Adrenal gland (tissue), 9 donors: ENCODE measurements at regions not wholly inside any gene's neighbourhood (a gene's known extent, or its start where the extent isn't known, plus 50 kb on each side); places are given as distances from the start of the nearest gene placed in this dataset.

Experiments
- DNase-seq, 7 donors: peaks; one replicate each; pipeline ENCODE4 v3.0.0-alpha.2; 2019 to 2020
- H3K27ac ChIP-seq, 5 donors: fragments of 200-600 bp; sonication (generic) in 4 of 5; 1 replicate in 3 of 5; 2 replicates in 2 of 5; pipeline versions ENCODE4 v1.5.1 to v1.8.0; 2016 to 2020; ENCODE audit warnings: mild to moderate bottlenecking in 1 of 5
- H3K27me3 ChIP-seq: fragments of 200-600 bp; 2 replicates; pipeline ENCODE4 v1.8.0; 2021
- H3K36me3 ChIP-seq, 2 donors: fragments of 200-600 bp; replicated peaks in 1 of 2; 1 replicate in 1 of 2; 2 replicates in 1 of 2; pipeline versions ENCODE4 v1.5.1 to v1.8.0; 2018 to 2022
- H3K4me1 ChIP-seq, 2 donors: fragments of 200-600 bp; replicated peaks in 1 of 2; 1 replicate in 1 of 2; 2 replicates in 1 of 2; pipeline versions ENCODE4 v1.5.1 to v1.8.0; 2018 to 2021
- H3K4me3 ChIP-seq, 4 donors: fragments of 200-600 bp; sonication (generic) in 3 of 4; one replicate each; pipeline ENCODE4 v1.5.1; 2016 to 2018
- H3K9me3 ChIP-seq, 3 donors: fragments of 200-600 bp; sonication (generic) in 1 of 3; replicated peaks in 1 of 3; 1 replicate in 2 of 3; 2 replicates in 1 of 3; pipeline versions ENCODE4 v1.5.1 to v1.8.0; 2016 to 2021
- POLR2A ChIP-seq, 2 donors: fragments of 450-650 bp; IDR thresholded peaks; one replicate each; pipeline ENCODE4 v1.6.1; 2017; ENCODE audit warnings: antibody characterized with exemption in 2 of 2, mild to moderate bottlenecking in 2 of 2, moderate library complexity in 1 of 2
- WGBS, 4 donors: extraction: QIAGEN DNeasy Blood & Tissue Kit in 2 of 4; methylation state at CpG; one replicate each; pipeline versions ENCODE4 v1.1.5 to v1.1.7; 2013 to 2017; 5-methylcytosine and 5-hydroxymethylcytosine counted together
- intact Hi-C, 2 donors: fragments of 100-400 bp; cut with DNase I; formaldehyde crosslinking; loops; one replicate each; pipeline versions ENCODE4 v1.14.1 to v1.15.0; 2022 to 2023
- TF ChIP-seq, protein P1 (sequence below), 6 experiments: fragments of 450-650 bp in 4 of 6; fragments of 200-600 bp in 2 of 6; sonication (generic) in 1 of 6; IDR thresholded peaks; 1 replicate in 5 of 6; 2 replicates in 1 of 6; pipeline versions ENCODE4 v1.5.1 to v1.8.0; 2016 to 2021; ENCODE audit warnings: antibody characterized with exemption in 6 of 6, mild to moderate bottlenecking in 2 of 6, moderate library complexity in 1 of 6
- donor health status: healthy with polysubstance abuse.
- donor health status: Bipolar disorder and iron deficiency.
- donor health status: DM: yes; HTN: yes; CAD: no.
- donor health status: DM: no; HTN: no; CAD: no.
- donor health status: DM: no; HTN: no; CAD: no.

DNA sequence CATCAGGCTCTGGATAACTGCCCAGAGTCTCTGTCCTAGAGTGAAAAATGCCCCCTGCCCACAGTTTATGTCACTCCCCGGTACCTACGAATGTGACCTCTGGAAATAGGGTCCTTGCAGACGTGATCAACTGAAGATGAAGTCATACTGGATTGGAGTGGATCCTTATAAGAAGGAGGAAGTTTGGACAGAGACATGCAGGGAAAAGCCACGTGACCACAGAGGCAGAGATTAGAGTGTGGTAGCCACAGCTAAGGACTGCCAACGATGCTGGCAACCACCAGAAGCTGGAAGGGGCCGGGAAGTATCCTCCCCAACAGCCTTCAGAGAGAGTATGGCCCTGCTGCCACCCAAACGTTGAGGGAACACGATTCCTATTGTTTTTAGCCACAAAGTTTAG, 101.2 kb upstream of the NCOR2 start:
- H3K4me3 ChIP-seq: no peak overlapping the region
- no peaks in the 10 kb centered on the region for H3K36me3 ChIP-seq
- peak in 1 of 7 donors; percentile 34 for DNase-seq
- H3K9me3 ChIP-seq: peaks cover 0 to 7% (median 0%) of the 10 kb centered on the region in 3 donors
- WGBS, 4 donors: 61 to 67% (median 64%) methylated on average over 8 of the region's 8 CpGs
- peak overlapping the region in 1 of 5 donors; percentile 35 for H3K27ac ChIP-seq
- intact Hi-C loops: no loop called here
- TF ChIP-seq, protein P1, sequence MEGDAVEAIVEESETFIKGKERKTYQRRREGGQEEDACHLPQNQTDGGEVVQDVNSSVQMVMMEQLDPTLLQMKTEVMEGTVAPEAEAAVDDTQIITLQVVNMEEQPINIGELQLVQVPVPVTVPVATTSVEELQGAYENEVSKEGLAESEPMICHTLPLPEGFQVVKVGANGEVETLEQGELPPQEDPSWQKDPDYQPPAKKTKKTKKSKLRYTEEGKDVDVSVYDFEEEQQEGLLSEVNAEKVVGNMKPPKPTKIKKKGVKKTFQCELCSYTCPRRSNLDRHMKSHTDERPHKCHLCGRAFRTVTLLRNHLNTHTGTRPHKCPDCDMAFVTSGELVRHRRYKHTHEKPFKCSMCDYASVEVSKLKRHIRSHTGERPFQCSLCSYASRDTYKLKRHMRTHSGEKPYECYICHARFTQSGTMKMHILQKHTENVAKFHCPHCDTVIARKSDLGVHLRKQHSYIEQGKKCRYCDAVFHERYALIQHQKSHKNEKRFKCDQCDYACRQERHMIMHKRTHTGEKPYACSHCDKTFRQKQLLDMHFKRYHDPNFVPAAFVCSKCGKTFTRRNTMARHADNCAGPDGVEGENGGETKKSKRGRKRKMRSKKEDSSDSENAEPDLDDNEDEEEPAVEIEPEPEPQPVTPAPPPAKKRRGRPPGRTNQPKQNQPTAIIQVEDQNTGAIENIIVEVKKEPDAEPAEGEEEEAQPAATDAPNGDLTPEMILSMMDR (IDR thresholded peaks at IDR 0.05): no peak
- TF ChIP-seq POLR2A (IDR thresholded peaks at IDR 0.05): no peak
- H3K4me1 ChIP-seq: peaks cover 0 to 4% of the 10 kb centered on the region in 2 donors
- no peaks in the 10 kb centered on the region for H3K27me3 ChIP-seq

DNA sequence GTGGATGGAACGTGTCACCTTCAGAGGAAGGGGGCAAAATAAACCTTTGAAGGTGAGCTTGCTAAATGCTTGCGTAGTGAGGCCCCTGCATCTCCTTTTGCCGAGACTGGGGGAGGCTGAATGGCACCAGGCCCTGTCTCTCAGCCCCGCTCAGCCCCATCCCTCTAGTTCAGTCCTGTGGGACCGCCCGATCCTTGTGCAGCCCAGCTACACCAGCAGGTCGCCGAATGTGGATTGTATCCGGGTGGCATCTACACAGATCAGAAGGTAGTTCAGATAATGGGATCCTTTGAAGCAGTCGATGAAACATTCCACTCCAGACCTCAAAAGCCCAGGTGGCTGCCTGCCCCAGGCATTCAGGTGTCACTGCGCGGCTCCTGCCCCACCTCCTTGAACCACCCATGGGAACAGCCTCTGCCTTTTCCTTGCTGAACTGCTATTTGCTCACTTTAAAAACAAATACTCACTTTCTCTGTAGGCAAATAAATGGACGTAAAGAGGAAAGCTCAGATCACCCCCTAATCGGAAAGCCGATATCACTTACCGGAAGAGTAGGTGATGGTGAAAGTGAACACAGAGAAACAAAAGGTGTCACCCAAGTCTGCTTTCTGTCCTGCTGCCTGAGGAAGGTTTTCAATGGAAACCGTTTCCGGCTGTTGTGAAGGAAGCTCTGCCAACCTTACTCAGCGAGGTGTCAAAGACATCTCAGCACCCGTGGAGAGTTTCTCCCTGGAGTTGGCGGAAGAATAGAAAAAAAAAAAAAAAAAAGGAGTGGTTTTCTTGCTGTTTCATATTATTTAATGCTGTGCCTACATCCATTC, 100.3 kb upstream of the NCOR2 start:
- peaks cover 0 to 7% (median 0%) of the 10 kb centered on the region in 3 donors for H3K9me3 ChIP-seq
- intact Hi-C loops: no loop called here
- no peaks in the 10 kb centered on the region for H3K36me3 ChIP-seq
- no peak overlapping the region for H3K27ac ChIP-seq
- H3K27me3 ChIP-seq: no peaks in the 10 kb centered on the region
- H3K4me3 ChIP-seq: no peak overlapping the region
- peaks cover 0 to 4% of the 10 kb centered on the region in 2 donors for H3K4me1 ChIP-seq
- TF ChIP-seq POLR2A (IDR thresholded peaks at IDR 0.05): no peak
- TF ChIP-seq, protein P1 (IDR thresholded peaks at IDR 0.05): no peak
- 89 to 92% (median 91%) methylated on average over 19 to 21 of the region's 21 CpGs for WGBS, 4 donors
- DNase-seq: no peak

DNA sequence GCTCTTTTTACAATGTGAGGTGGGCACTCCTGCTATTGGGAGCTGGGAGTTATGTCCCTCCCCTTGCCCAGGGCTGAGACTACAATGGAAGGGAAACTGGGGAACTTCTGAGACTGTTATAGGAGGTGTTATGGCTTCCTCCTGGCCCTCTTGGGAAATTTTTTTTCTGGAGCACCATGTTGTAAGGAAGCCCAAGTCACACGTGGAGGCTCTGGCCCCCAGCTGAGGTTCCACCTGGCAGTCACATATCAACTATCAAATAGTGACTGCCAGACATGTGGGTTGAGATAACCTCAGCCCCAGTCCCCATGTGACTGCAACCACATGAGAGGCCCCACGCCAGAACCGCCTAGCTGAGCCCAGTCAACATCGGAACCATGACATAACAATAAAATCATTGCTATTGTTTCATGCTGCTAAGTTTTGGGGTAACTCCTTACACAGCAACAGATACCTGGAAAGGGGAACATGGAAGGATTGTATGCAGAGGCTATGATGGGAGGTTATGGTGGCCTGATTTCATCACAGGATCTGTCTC, 99.4 kb upstream of the NCOR2 start:
- no peak overlapping the region for H3K27ac ChIP-seq
- intact Hi-C loops: no loop called here
- DNase-seq: no peak
- H3K36me3 ChIP-seq: no peaks in the 10 kb centered on the region
- TF ChIP-seq POLR2A (IDR thresholded peaks at IDR 0.05): no peak
- TF ChIP-seq, protein P1 (IDR thresholded peaks at IDR 0.05): no peak
- H3K27me3 ChIP-seq: no peaks in the 10 kb centered on the region
- WGBS, 4 donors: 93 to 100% (median 95%) methylated on average over 4 of the region's 4 CpGs
- H3K4me1 ChIP-seq: peaks cover 0 to 4% of the 10 kb centered on the region in 2 donors
- H3K4me3 ChIP-seq: no peak overlapping the region
- peaks cover 0 to 7% (median 0%) of the 10 kb centered on the region in 3 donors for H3K9me3 ChIP-seq

DNA sequence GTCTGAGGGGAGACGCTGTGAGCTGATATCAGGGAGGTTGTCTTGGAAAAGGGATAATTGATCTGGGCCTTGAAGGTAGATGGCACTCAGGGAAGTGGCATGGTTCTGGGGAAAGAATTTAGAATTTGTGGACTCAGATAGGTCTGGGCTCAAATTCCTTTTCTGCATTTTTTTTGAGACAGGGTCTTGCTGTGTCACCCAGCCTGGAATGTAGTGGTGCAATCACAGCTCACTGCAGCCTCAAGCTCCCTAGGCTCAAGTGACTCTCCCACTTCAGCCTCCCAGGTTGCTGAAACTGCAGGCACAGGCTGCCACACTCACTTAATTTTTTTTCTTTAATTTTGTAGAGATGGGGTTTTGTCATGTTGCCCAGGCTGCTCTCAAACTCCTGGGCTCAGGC, 98.1 kb upstream of the NCOR2 start:
- Histone ChIP-seq H3K27ac (peak overlapping the region in 1 of 5 donors; percentile 19), H3K4me1 (peaks cover 0 to 4% of the 10 kb centered on the region in 2 donors), H3K9me3 (peaks cover 0 to 7% (median 0%) of the 10 kb centered on the region in 3 donors), H3K4me3 (no peak overlapping the region), H3K27me3 (no peaks in the 10 kb centered on the region), H3K36me3 (no peaks in the 10 kb centered on the region)
- TF ChIP-seq, protein P1 (IDR thresholded peaks at IDR 0.05): no peak
- TF ChIP-seq POLR2A (IDR thresholded peaks at IDR 0.05): no peak
- intact Hi-C loops: no loop called here
- WGBS, 4 donors: 92 to 98% (median 93%) methylated on average over 1 of the region's 1 CpG
- DNase-seq: no peak
